ENCODE measurements at regions not wholly inside any gene's neighbourhood (a gene's known extent, or its start where the extent isn't known, plus 50 kb on each side); places are given as distances from the start of the nearest gene placed in this dataset.

- DNase-seq (ENCODE audit: low spot score) = no peak
- no peaks in the 10 kb centered on the region for H3K36me3 ChIP-seq (ENCODE audit: insufficient read depth, low read length, poor library complexity, severe bottlenecking)
- BruUV-seq (replicated peaks) = no TSS peak
- POLR2A ChIA-PET (ENCODE audit: low non-redundant PET) = no interaction called here
- TF ChIP-seq EZH2 (IDR thresholded peaks at IDR 0.05; ENCODE audit: borderline replicate concordance, low read depth, low read length, poor library complexity, severe bottlenecking) (no peak), CTCF (conservative IDR thresholded peaks at IDR 0.05; ENCODE audit: low read depth, low read length) (no peak)
- CTCF ChIA-PET = interaction anchor here (0.6 kb wide), 1 partner anchor 189 kb away, joined by 8 read pairs; no protein-coding TSS in a partner anchor
- no peak overlapping the region for H3K4me3 ChIP-seq (ENCODE audit: low read depth, low read length, poor library complexity, severe bottlenecking)
- no peak overlapping the region for H3K27ac ChIP-seq (ENCODE audit: low read depth, low read length, poor library complexity, severe bottlenecking)
- intact Hi-C loops (cut with micrococcal nuclease; ENCODE audit: unreplicated experiment) = no loop called here
- H3K4me1 ChIP-seq (ENCODE audit: insufficient read depth, low read length, poor library complexity, severe bottlenecking) = no peaks in the 10 kb centered on the region
- H3K9me3 ChIP-seq (ENCODE audit: low read depth, low read length, poor library complexity, severe bottlenecking) = peaks cover 3% of the 10 kb centered on the region
- H3K27me3 ChIP-seq (replicated peaks; ENCODE audit: insufficient read depth, low read depth, low read length, poor library complexity) = no peaks in the 10 kb centered on the region
These were observed 303.9 kb downstream of the TENT4A start for GRCh38 chr5:7016999-7017747.

- Histone ChIP-seq H3K36me3 (ENCODE audit: insufficient read depth, low read length, poor library complexity, severe bottlenecking) (no peaks in the 10 kb centered on the region), H3K4me3 (ENCODE audit: low read depth, low read length, poor library complexity, severe bottlenecking) (no peak overlapping the region), H3K27me3 (replicated peaks; ENCODE audit: insufficient read depth, low read depth, low read length, poor library complexity) (no peaks in the 10 kb centered on the region), H3K27ac (ENCODE audit: low read depth, low read length, poor library complexity, severe bottlenecking) (no peak overlapping the region), H3K9me3 (ENCODE audit: low read depth, low read length, poor library complexity, severe bottlenecking) (peaks cover 9% of the 10 kb centered on the region), H3K4me1 (ENCODE audit: insufficient read depth, low read length, poor library complexity, severe bottlenecking) (no peaks in the 10 kb centered on the region)
- DNase-seq (ENCODE audit: low spot score) = no peak
- POLR2A ChIA-PET (ENCODE audit: low non-redundant PET) = no interaction called here
- BruUV-seq (replicated peaks) = no TSS peak
- CTCF ChIA-PET = no interaction called here
- TF ChIP-seq EZH2 (IDR thresholded peaks at IDR 0.05; ENCODE audit: borderline replicate concordance, low read depth, low read length, poor library complexity, severe bottlenecking) = no peak
- intact Hi-C loops (cut with micrococcal nuclease; ENCODE audit: unreplicated experiment) = no loop called here
These were observed 305.0 kb downstream of the TENT4A start for GRCh38 chr5:7018198-7018597.

DNA sequence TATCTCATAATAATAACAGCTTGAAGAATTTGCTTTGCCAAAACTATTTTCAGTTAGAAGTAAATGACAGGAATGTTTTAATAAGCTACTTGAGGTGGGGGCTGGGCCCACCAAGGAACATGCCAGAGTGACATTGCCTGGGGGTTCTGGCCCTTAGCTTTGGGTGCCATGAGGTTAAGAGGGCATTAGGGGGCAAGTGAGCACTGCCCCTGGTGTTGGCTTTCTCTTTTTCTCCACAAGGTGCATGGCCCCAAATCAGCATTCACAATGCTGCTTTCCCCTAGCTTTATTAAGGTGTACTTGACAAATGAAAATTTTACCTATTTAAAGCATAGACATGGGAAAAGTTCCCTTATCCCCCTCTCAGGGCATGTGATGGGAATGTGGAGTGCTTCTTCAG lies 305.4 kb downstream of the TENT4A start:
- no peaks in the 10 kb centered on the region for H3K4me1 ChIP-seq (ENCODE audit: insufficient read depth, low read length, poor library complexity, severe bottlenecking)
- intact Hi-C loops (cut with micrococcal nuclease; ENCODE audit: unreplicated experiment) = no loop called here
- peaks cover 9% of the 10 kb centered on the region for H3K9me3 ChIP-seq (ENCODE audit: low read depth, low read length, poor library complexity, severe bottlenecking)
- ChIA-PET CTCF (no interaction called here), POLR2A (ENCODE audit: low non-redundant PET) (no interaction called here)
- BruUV-seq (replicated peaks) = no TSS peak
- H3K36me3 ChIP-seq (ENCODE audit: insufficient read depth, low read length, poor library complexity, severe bottlenecking) = no peaks in the 10 kb centered on the region
- no peak for TF ChIP-seq EZH2 (IDR thresholded peaks at IDR 0.05; ENCODE audit: borderline replicate concordance, low read depth, low read length, poor library complexity, severe bottlenecking)
- no peak for TF ChIP-seq CTCF (conservative IDR thresholded peaks at IDR 0.05; ENCODE audit: low read depth, low read length)
- no peak overlapping the region for H3K4me3 ChIP-seq (ENCODE audit: low read depth, low read length, poor library complexity, severe bottlenecking)
- H3K27ac ChIP-seq (ENCODE audit: low read depth, low read length, poor library complexity, severe bottlenecking) = no peak overlapping the region
- DNase-seq (ENCODE audit: low spot score) = no peak
- H3K27me3 ChIP-seq (replicated peaks; ENCODE audit: insufficient read depth, low read depth, low read length, poor library complexity) = no peaks in the 10 kb centered on the region

All from A673 (cell line).